ENCODE measurements at regions not wholly inside any gene's neighbourhood (a gene's known extent, or its start where the extent isn't known, plus 50 kb on each side); places are given as distances from the start of the nearest gene placed in this dataset.

GRCh38 chr12:43112101-43112920, 439.7 kb downstream of the ADAMTS20 start:
- Mint-ChIP-seq H3K36me3 (ENCODE audit: low read depth) (no peaks in the 10 kb centered on the region), H3K27ac (no peak overlapping the region), H3K4me1 (no peaks in the 10 kb centered on the region), H3K9me3 (ENCODE audit: low read depth) (peaks cover 3% of the 10 kb centered on the region), H3K27me3 (no peaks in the 10 kb centered on the region), H3K4me3 (no peak overlapping the region)
- POLR2A ChIA-PET = no interaction called here
- no peak for DNase-seq
- CTCF ChIA-PET = no interaction called here
- ATAC-seq = no peak
- intact Hi-C loops (cut with DNase I, micrococcal nuclease) = no loop called here

- CTCF ChIA-PET = no interaction called here
- intact Hi-C loops (cut with DNase I, micrococcal nuclease) = no loop called here
- H3K4me1 Mint-ChIP-seq = no peaks in the 10 kb centered on the region
- DNase-seq = no peak
- H3K4me3 Mint-ChIP-seq = no peak overlapping the region
- POLR2A ChIA-PET = no interaction called here
- H3K9me3 Mint-ChIP-seq (ENCODE audit: low read depth) = peaks cover 3% of the 10 kb centered on the region
- H3K27ac Mint-ChIP-seq = no peak overlapping the region
- H3K36me3 Mint-ChIP-seq (ENCODE audit: low read depth) = no peaks in the 10 kb centered on the region
- no peak for ATAC-seq
- no peaks in the 10 kb centered on the region for H3K27me3 Mint-ChIP-seq
Observed at GRCh38 chr12:43111608-43112007, 440.4 kb downstream of the ADAMTS20 start.

- H3K36me3 Mint-ChIP-seq (ENCODE audit: low read depth) = no peaks in the 10 kb centered on the region
- intact Hi-C loops (cut with DNase I, micrococcal nuclease) = no loop called here
- no peaks in the 10 kb centered on the region for H3K27me3 Mint-ChIP-seq
- H3K9me3 Mint-ChIP-seq (ENCODE audit: low read depth) = peaks cover 3% of the 10 kb centered on the region
- H3K4me3 Mint-ChIP-seq = no peak overlapping the region
- no peaks in the 10 kb centered on the region for H3K4me1 Mint-ChIP-seq
- POLR2A ChIA-PET = no interaction called here
- H3K27ac Mint-ChIP-seq = no peak overlapping the region
- ATAC-seq (no peak), DNase-seq (no peak)
- CTCF ChIA-PET = no interaction called here
Observed at GRCh38 chr12:43109631-43110345, 442.2 kb downstream of the ADAMTS20 start.

GRCh38 chr12:43108656-43109055, 443.3 kb downstream of the ADAMTS20 start:
- H3K27ac Mint-ChIP-seq = no peak overlapping the region
- no peak overlapping the region for H3K4me3 Mint-ChIP-seq
- DNase-seq = no peak
- POLR2A ChIA-PET = no interaction called here
- H3K9me3 Mint-ChIP-seq (ENCODE audit: low read depth) = peaks cover 3% of the 10 kb centered on the region
- no peak for ATAC-seq
- H3K4me1 Mint-ChIP-seq = no peaks in the 10 kb centered on the region
- intact Hi-C loops (cut with DNase I, micrococcal nuclease) = no loop called here
- H3K36me3 Mint-ChIP-seq (ENCODE audit: low read depth) = no peaks in the 10 kb centered on the region
- CTCF ChIA-PET = interaction anchor here (0.7 kb wide), 1 partner anchor 408 kb away, joined by 3 read pairs; no protein-coding TSS in a partner anchor
- H3K27me3 Mint-ChIP-seq = no peaks in the 10 kb centered on the region

GRCh38 chr12:43107026-43107775, 444.8 kb downstream of the ADAMTS20 start:
- no peak overlapping the region for H3K4me3 Mint-ChIP-seq

GRCh38 chr12:43106355-43106754, 445.6 kb downstream of the ADAMTS20 start:
- Mint-ChIP-seq H3K9me3 (ENCODE audit: low read depth) (peaks cover 3% of the 10 kb centered on the region), H3K27ac (no peak overlapping the region), H3K36me3 (ENCODE audit: low read depth) (no peaks in the 10 kb centered on the region), H3K27me3 (no peaks in the 10 kb centered on the region), H3K4me1 (no peaks in the 10 kb centered on the region), H3K4me3 (no peak overlapping the region)
- intact Hi-C loops (cut with DNase I, micrococcal nuclease) = no loop called here
- POLR2A ChIA-PET = no interaction called here
- CTCF ChIA-PET = no interaction called here
- DNase-seq = no peak
- ATAC-seq = no peak

More at GRCh38 chr12:43107026-43107775, 444.8 kb downstream of the ADAMTS20 start:
- CTCF ChIA-PET = no interaction called here
- Mint-ChIP-seq H3K4me1 (no peaks in the 10 kb centered on the region), H3K27ac (no peak overlapping the region), H3K27me3 (no peaks in the 10 kb centered on the region), H3K9me3 (ENCODE audit: low read depth) (peaks cover 3% of the 10 kb centered on the region), H3K36me3 (ENCODE audit: low read depth) (no peaks in the 10 kb centered on the region)
- POLR2A ChIA-PET = no interaction called here
- ATAC-seq (no peak), DNase-seq (no peak)
- intact Hi-C loops (cut with DNase I, micrococcal nuclease) = no loop called here

- intact Hi-C loops (cut with DNase I, micrococcal nuclease) = no loop called here
- Mint-ChIP-seq H3K9me3 (ENCODE audit: low read depth) (peaks cover 3% of the 10 kb centered on the region), H3K4me1 (no peaks in the 10 kb centered on the region), H3K27ac (no peak overlapping the region), H3K27me3 (no peaks in the 10 kb centered on the region), H3K36me3 (ENCODE audit: low read depth) (no peaks in the 10 kb centered on the region), H3K4me3 (no peak overlapping the region)
- no peak for ATAC-seq
- ChIA-PET CTCF (no interaction called here), POLR2A (no interaction called here)
- DNase-seq = no peak
Observed at GRCh38 chr12:43105426-43105981, 446.5 kb downstream of the ADAMTS20 start.

- ChIA-PET POLR2A (no interaction called here), CTCF (no interaction called here)
- ATAC-seq (no peak), DNase-seq (no peak)
- intact Hi-C loops (cut with DNase I, micrococcal nuclease) = no loop called here
- no peaks in the 10 kb centered on the region for H3K4me1 Mint-ChIP-seq
- H3K4me3 Mint-ChIP-seq = no peak overlapping the region
- H3K27me3 Mint-ChIP-seq = no peaks in the 10 kb centered on the region
- no peaks in the 10 kb centered on the region for H3K9me3 Mint-ChIP-seq (ENCODE audit: low read depth)
- H3K36me3 Mint-ChIP-seq (ENCODE audit: low read depth) = no peaks in the 10 kb centered on the region
- H3K27ac Mint-ChIP-seq = no peak overlapping the region
Observed at GRCh38 chr12:43104494-43104893, 447.5 kb downstream of the ADAMTS20 start.

- Mint-ChIP-seq H3K4me1 (no peaks in the 10 kb centered on the region), H3K4me3 (no peak overlapping the region), H3K9me3 (ENCODE audit: low read depth) (no peaks in the 10 kb centered on the region), H3K36me3 (ENCODE audit: low read depth) (no peaks in the 10 kb centered on the region), H3K27ac (no peak overlapping the region), H3K27me3 (no peaks in the 10 kb centered on the region)
- ATAC-seq (no peak), DNase-seq (no peak)
- CTCF ChIA-PET = no interaction called here
- POLR2A ChIA-PET = no interaction called here
- intact Hi-C loops (cut with DNase I, micrococcal nuclease) = no loop called here
Observed at GRCh38 chr12:43103866-43104265, 448.1 kb downstream of the ADAMTS20 start.

- POLR2A ChIA-PET = no interaction called here
- Mint-ChIP-seq H3K36me3 (ENCODE audit: low read depth) (no peaks in the 10 kb centered on the region), H3K4me3 (no peak overlapping the region), H3K27ac (no peak overlapping the region), H3K9me3 (ENCODE audit: low read depth) (no peaks in the 10 kb centered on the region), H3K27me3 (no peaks in the 10 kb centered on the region), H3K4me1 (no peaks in the 10 kb centered on the region)
- CTCF ChIA-PET = no interaction called here
- DNase-seq (no peak), ATAC-seq (no peak)
- intact Hi-C loops (cut with DNase I, micrococcal nuclease) = no loop called here
Observed at GRCh38 chr12:43102546-43103264, 449.3 kb downstream of the ADAMTS20 start.

GRCh38 chr12:43100231-43100630, 451.8 kb downstream of the ADAMTS20 start:
- POLR2A ChIA-PET = no interaction called here

More at GRCh38 chr12:43100231-43100630, 451.8 kb downstream of the ADAMTS20 start:
- H3K36me3 Mint-ChIP-seq (ENCODE audit: low read depth) = no peaks in the 10 kb centered on the region
- CTCF ChIA-PET = no interaction called here
- no peak overlapping the region for H3K27ac Mint-ChIP-seq
- ATAC-seq = no peak
- intact Hi-C loops (cut with DNase I, micrococcal nuclease) = no loop called here
- H3K4me3 Mint-ChIP-seq = no peak overlapping the region
- H3K4me1 Mint-ChIP-seq = no peaks in the 10 kb centered on the region
- H3K9me3 Mint-ChIP-seq (ENCODE audit: low read depth) = no peaks in the 10 kb centered on the region
- DNase-seq = no peak
- no peaks in the 10 kb centered on the region for H3K27me3 Mint-ChIP-seq

Data from activated CD4-positive, alpha-beta T cell treated with anti-CD3 and anti-CD28 coated beads for 36 hours (primary cell).